Activated gamma-delta T cell (primary cell): ENCODE measurements at regions not wholly inside any gene's neighbourhood (a gene's known extent, or its start where the extent isn't known, plus 50 kb on each side); places are given as distances from the start of the nearest gene placed in this dataset.
"Not testable (repeated sequence)": the region's sequence is repeated elsewhere in the genome, so short reads cannot be mapped to it uniquely, and the experiment has no call there.

Source experiments
- DNase-seq: peaks from one replicate; lab custom pipeline; 2025; lab: John Stamatoyannopoulos, UW

DNA sequence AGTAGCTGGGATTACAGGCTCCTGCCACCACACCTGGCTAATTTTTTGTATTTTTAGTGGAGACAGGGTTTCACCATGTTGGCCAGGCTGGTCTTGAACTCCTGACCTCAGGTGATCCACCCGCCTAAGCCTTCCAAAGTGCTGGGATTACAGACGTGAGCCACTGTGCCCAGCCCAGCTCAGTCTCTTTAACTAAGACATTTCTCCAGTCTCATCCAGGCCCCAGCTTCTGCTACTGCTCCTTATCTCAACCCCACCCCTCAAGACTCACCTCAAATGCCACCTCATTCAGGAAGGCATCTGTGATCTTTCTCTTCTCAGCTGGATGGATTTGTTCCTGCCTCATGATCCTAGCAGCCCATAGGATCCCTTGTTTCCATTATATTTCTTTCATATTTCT lies 85.9 kb upstream of the GRAMD1B start:
- DNase-seq, result not testable (repeated sequence)

DNA sequence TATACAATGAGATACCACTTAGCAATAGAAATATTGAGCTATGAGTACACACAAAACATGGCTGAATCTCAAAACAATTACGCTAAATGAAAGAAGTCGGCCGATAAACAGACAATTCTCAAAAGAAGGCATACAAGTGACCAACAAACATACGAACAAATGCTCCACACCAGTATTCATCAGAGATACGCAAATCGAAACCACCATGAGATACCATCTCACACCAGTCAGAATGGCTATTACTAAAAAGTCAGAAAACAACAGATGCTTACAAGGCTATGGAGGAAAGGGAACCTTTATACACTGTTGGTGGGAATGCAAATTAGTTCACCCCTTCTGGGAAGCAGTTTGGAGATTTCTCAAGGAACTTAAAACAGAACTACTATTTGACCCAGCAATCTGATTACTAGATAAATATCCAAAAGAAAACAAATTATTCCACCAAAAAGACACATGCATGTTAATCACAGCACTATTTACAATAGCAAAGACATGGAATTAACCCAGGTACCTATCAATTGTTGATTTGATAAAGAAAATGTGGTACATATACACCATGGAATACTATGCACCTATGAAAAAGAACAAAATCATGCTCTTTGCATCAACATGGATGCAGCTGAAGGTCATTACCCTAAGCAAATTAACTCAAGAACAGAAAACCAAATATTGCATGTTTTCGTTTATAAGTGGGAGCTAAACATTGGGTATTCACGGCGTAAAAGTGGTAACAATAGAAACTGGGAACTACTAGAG lies 90.9 kb upstream of the GRAMD1B start:
- DNase-seq, result no peak

DNA sequence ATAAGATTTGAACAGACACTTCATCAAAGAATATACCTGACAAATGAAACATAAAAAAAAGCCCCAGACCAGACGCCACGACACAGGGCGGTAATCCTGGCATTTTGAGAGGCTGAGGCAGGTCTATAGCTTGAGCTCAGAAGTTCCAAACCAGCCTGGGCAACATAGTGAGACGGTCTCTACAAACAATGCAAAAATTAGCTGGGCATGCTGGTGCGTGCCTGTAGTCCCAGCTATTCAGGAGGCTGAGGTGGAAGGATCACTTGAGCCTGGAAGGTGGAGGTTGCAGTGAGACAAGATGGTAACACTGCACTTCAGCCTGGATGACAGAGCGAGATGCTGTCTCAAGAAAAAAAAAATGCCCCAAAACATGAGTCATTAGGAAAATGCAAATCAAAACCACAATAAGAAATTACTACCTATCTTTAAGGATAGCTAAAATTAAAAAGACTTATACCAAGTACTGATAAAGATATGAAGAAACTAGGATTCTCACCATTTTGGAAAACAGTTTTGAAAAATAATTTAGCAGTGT lies 91.7 kb upstream of the GRAMD1B start:
- DNase-seq, result no peak

- no peak for DNase-seq
Observed at GRCh38 chr11:123334925-123335324, 95.1 kb upstream of the GRAMD1B start.

DNA sequence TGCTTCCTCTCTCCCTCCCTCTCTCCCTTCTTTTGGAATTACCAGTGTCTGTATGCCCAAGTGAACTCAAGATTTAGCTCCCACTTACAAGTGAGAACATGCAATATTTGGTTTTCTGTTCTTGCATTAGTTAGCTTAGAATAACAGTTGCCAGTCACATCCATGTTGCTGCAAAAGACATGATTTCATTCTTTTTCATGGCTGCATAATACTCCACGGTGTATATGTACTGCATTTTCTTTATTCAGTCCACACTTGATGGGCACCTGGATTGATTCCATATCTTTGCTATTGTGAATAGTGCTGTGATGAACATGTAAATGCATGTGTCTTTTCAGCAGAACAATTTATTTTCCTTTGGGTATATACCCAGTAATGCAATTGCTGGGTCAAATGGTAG lies 97.5 kb upstream of the GRAMD1B start:
- not testable (repeated sequence) for DNase-seq

GRCh38 chr11:123330948-123331347 lies 99.1 kb upstream of the GRAMD1B start:
- no peak for DNase-seq

DNA sequence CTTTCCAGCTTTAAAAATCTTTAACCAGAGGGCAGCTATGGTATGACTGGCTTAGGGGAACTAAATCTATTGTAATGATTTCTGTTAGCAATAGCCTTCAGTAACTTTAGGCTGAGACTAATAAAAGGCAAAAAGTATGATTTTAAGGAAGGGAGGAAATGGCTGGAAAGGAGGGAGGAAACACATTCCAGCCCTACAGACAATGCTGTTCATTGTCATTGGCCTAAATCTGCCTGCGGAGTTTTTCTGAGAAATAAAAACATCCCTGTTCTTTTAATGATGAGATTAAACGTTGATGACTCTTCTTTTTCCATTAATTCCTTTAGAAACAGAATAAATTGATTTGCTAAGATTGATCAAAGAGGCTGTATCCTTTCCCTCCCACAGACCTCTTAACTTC lies 99.6 kb upstream of the GRAMD1B start:
- DNase-seq, result no peak

- DNase-seq, result no peak
Observed at GRCh38 chr11:123330071-123330470, 100.0 kb upstream of the GRAMD1B start.

DNA sequence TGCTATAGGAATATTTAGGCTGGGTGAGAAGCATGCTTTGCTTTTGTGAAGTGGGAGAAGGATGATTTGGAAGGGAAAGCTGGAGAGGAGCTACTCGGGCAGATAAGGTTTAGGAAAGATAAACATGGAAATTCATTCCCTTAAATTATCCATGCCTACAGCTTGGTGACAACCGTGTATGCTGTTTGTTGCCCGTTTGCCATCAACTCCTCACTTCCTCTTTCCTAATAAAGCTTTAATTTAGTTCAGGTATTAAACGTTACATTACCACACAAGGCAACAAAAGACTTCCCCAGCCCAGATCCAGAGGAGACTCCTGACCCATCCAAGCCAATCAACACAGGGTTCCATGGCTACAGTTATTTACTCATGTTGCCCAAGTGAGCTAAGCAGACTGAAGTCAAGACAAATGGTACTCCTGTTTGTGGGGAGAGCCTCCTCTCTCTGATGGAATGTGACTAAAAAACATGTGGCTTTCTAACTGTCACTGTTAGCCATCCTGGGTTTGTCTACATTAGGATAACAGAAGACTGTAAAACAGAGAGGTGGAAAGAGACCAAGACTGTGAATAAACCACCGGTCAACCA lies 101.7 kb upstream of the GRAMD1B start:
- no peak for DNase-seq

DNA sequence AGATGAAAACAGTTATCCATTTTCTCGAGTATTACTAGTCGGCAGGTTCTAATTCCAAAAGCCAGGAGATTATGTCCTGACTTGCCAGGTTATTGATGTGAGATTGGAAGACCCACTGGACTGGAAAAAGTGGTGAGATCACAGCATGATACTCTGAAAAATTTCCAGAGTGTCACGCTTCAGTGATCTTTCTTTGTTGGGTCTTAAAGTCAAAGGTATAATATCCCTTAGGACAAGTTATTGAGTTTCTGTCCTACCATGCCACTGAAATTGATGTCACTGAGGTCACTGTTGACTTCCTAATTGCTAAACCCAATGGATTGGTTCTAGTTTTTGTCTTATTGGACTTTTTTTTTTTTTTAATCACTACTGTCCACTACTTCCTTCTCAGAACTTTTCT lies 104.5 kb upstream of the GRAMD1B start:
- DNase-seq, result no peak

- no peak for DNase-seq
Observed at GRCh38 chr11:123323568-123323967, 106.5 kb upstream of the GRAMD1B start.

GRCh38 chr11:123321636-123322035 lies 108.4 kb upstream of the GRAMD1B start:
- no peak for DNase-seq

DNA sequence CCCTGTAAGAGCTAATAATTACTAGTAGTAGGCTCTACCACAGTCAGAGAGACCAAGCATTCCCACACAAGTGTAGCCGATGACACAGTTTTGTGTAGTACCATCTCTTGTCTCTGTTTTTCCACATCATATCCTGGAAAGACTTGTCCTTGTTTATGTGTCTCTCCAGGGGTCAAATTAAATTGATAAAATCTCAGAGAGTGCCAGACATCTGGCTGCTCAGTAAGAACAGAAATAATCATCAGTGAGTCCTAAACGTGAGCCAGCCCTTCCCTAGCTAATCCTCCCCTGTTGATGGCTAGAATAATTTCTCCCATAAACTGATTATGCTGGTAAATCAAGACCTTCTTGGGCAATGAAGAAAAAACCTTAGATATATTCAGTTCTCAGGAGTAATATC lies 111.4 kb upstream of the GRAMD1B start:
- DNase-seq, result no peak

DNA sequence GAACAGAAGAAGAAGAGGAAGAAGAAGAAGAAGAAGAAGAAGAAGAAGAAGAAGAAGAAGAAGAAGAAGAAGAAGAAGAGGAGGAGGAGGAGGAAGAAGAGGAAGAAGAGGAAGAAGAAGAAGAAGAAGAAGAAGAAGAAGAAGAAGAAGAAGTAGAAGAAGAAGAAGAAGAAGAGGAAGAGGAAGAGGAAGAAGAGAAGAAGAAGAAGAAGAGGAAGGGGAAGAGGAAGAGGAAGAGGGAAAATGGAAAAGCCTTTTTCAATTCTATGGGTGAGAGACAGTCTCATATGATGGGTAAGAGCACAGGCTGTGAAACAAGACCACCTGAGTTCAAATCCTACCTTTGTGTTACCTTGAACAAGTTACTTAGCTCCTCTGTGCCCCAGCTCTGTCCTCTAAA lies 111.9 kb upstream of the GRAMD1B start:
- DNase-seq, result not testable (repeated sequence)

DNA sequence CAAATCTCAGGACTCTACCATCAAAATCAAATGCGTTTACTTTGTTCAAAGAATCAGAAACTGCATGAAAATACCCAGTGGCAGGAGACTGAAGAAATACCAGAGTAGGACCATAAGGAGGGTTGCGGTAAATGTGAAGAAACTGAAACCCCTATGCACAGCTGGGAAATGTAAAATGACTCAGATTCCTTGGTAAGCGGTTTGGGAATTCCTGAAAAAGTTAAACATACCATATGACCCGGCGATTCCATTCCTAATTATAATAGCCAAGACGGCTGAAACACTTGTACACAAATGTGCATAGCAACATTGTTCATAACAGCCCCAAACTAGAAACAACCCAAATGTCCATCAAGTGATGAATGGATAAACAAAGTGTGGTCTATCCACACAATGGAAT lies 114.1 kb upstream of the GRAMD1B start:
- DNase-seq, result no peak

GRCh38 chr11:123314972-123315371 lies 115.1 kb upstream of the GRAMD1B start:
- no peak for DNase-seq

DNA sequence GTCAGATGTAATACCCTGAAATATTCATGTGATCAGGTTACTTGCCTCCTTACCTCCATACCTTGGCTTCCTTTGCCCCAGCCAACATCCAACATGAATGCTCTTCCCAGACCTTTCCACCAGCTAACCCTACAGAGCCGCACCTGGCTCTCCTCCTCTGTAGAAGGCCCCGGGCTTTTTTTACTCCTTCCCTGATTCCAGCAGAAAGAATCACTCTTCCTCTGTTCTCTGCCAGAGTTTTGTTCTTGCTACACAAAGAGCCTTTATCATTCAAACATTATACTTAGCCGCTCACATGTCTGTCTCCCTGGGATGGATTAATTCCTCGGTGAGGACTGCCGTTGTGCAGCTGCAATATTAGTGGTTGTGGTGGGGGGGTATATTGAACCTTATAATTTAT lies 116.8 kb upstream of the GRAMD1B start:
- no peak for DNase-seq

DNA sequence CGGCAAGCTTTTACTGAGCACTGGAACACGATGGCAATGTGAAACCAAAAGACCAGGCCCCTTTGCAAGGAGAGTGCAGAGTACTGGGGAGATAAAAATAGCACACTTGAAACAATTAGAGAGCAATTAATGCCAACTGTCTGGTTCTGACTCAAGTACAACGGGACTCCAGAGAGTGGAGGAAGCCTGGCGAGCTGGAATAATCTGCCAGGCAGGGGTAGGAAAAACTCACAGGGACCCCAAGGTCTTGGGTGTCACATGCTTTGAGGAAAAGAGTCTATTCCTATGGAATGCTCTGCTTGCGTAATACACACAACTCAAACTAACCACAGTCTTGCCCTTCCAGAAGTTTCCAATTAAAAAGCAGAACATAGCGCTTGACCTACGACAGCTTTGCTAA lies 113.0 kb upstream of the CLMP start:
- DNase-seq, result no peak

GRCh38 chr11:123307276-123307675 lies 112.2 kb upstream of the CLMP start:
- no peak for DNase-seq

GRCh38 chr11:123306531-123306930 lies 111.5 kb upstream of the CLMP start:
- DNase-seq, result no peak

DNA sequence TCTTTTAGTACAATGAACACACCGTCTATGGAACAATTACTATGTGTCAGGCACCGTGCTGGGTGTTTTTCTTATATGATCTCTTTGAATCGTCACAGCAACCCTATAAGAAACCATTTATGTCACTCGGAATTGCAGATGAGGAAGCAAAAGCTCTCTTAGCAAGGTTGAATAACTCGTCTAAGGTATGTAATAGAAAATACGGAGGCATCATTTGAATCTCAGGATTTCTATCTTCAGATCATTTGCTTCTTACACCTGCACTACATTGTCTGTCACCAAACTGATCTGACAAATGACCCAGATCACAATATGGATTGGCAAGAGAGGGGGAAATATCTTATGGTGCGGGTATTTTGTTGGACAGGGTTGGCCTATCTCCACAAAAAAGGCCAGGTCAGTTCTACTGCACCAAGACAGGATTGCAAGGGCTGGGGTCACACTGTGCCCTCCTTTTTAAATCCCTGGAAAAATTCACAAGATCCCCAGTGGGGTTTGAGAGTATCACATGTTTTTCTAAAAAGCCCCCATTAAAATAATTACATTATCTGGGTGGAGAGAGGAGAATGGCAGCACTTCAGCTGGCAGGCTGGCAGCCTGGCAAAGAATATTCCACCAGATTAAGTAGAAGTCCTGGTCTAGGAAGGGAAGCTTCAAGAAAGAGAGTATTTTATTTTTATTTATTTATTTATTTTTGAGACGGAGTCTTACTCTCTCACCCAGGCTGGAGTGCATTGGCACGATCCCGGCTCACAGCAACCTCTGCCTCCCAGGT lies 110.7 kb upstream of the CLMP start:
- no peak for DNase-seq

DNA sequence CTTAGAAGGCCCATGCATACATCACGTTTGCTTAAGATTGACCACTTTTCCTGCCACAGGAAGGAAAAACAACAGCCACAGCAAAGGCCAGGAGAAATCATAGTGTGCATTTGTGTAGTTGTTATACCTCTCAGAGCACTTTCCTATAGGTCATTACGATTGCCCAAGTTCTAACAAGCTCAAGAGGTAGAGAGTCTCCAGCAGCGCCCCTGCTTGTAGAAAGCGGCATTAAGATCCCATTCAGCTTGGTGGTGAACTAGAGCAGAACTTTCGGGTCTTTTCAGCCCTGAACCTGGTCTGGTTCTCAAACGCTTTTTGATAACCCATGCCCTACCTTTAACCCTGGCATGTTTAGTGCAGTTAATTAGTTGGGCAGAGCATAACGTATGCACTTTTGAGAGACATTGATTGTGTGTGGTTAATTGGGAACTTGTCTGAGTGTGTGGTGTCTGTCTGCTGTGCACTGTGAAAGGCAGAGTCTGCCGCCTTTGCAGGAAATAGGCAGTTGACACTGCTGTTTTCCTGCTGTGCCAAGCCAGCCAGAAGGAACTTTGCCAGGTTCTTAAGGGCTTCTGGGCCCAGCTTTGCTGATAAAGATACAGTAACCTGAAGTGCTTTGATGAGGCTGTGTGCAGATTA lies 109.9 kb upstream of the CLMP start:
- DNase-seq, result no peak
